Thymus (tissue), 11 donors: ENCODE measurements at regions not wholly inside any gene's neighbourhood (a gene's known extent, or its start where the extent isn't known, plus 50 kb on each side); places are given as distances from the start of the nearest gene placed in this dataset.
A peak's percentile ranks its signal among the peaks of the same experiment; 100 is the strongest.

Source experiments
- DNase-seq, 9 donors: peaks; one replicate each; pipeline ENCODE4 v3.0.0-alpha.2; 2013; ENCODE audit warnings: low spot score in 9 of 9, low read depth in 6 of 9, missing footprints in 1 of 9
- H3K27ac ChIP-seq, 2 donors: one replicate each; pipeline ENCODE4 v1.5.1; 2013; ENCODE audit warnings: control low read depth in 1 of 2, low read depth in 1 of 2, low read length in 1 of 2, mild to moderate bottlenecking in 1 of 2, moderate library complexity in 1 of 2
- H3K27me3 ChIP-seq, 2 donors: one replicate each; pipeline ENCODE4 v1.5.1; 2013; ENCODE audit warnings: low read length in 1 of 2; ENCODE audit not compliant: control insufficient read depth in 2 of 2, insufficient read depth in 1 of 2
- H3K36me3 ChIP-seq, 2 donors: one replicate each; pipeline ENCODE4 v1.5.1; 2013; ENCODE audit warnings: low read length in 1 of 2, mild to moderate bottlenecking in 1 of 2, moderate library complexity in 1 of 2; ENCODE audit not compliant: control insufficient read depth in 2 of 2, insufficient read depth in 2 of 2
- H3K4me1 ChIP-seq, 2 donors: one replicate each; pipeline ENCODE4 v1.5.1; 2013; ENCODE audit warnings: low read length in 2 of 2; ENCODE audit not compliant: control insufficient read depth in 2 of 2, insufficient read depth in 2 of 2
- H3K4me3 ChIP-seq, 2 donors: one replicate each; pipeline ENCODE4 v1.5.1; 2013; ENCODE audit warnings: low read length in 2 of 2, control low read depth in 1 of 2, mild to moderate bottlenecking in 1 of 2
- H3K9me3 ChIP-seq, 2 donors: one replicate each; pipeline ENCODE4 v1.5.1; 2013; ENCODE audit warnings: low read length in 1 of 2, mild to moderate bottlenecking in 1 of 2; ENCODE audit not compliant: control insufficient read depth in 2 of 2, insufficient read depth in 1 of 2
- WGBS: extraction: QIAGEN DNeasy Blood & Tissue Kit; methylation state at CpG from one replicate; pipeline ENCODE4 v1.1.7; 2013; 5-methylcytosine and 5-hydroxymethylcytosine counted together
- donor health status: healthy.

DNA sequence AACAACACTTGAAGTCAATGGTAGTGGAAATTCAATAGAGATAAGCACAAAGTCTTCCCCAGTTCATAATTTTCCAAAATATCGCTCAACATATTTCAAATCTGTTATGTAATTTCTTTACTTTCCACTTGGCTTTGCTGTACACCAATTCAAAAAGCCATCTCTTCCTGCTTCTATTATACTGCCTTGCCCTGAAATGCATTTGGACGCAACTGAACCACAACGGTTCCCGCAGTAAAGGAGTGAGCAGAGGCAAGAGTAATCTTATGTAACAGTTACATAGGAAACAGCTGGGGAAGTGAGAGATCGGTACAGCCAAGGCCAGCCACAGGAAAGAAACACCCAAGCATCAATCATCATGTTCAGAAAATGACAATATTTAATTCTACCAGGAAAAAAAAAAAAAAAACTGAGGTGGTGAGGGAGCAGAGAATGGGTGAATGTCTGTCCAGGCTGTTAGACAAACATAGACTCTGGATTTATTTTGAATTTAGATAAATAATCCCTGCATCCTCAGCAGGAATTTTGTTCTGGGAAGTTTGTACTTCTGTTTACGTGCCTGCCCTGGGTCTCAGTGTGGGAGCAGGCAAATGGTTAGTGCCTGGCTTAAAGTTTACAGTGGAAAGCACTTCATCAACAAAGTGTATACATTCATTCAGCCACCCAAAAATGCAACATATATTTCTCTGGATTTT lies 392.2 kb downstream of the ETS1 start:
- Histone ChIP-seq H3K27ac (peak overlapping the region in 1 of 2 donors; percentile 15), H3K27me3 (no peaks in the 10 kb centered on the region), H3K4me1 (peaks cover 9 to 19% of the 10 kb centered on the region in 2 donors), H3K9me3 (no peaks in the 10 kb centered on the region), H3K36me3 (no peaks in the 10 kb centered on the region), H3K4me3 (no peak overlapping the region)
- peak; percentile 37 to 86 (median 58) for DNase-seq
- 10% methylated on average over 6 of the region's 6 CpGs for WGBS

DNA sequence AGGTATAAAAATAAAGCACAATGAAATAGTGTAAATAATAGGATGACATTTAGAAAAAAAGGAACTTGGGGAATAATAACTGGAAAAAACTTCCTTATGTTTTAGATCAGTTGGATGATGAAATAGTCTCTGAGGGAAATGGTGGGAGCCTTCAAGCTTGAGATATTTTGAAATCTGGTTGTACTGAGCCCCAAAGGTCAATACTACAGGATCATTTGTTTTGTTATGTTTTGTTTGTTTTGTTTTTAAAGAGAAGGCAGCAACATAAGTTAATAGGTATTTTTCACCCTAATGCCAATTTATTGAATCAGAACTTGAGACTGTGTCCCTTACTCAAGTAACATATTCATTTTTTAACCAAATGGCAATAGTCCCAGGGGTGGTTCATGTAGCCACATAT lies 393.1 kb downstream of the ETS1 start:
- Histone ChIP-seq H3K36me3 (no peaks in the 10 kb centered on the region), H3K4me3 (no peak overlapping the region), H3K9me3 (no peaks in the 10 kb centered on the region), H3K27ac (no peak overlapping the region), H3K27me3 (no peaks in the 10 kb centered on the region), H3K4me1 (peaks cover 11 to 25% of the 10 kb centered on the region in 2 donors)
- no peak for DNase-seq

GRCh38 chr11:128193615-128194014 lies 393.7 kb downstream of the ETS1 start:
- WGBS = 14% methylated on average over 4 of the region's 4 CpGs
- Histone ChIP-seq H3K4me1 (peaks cover 11 to 25% of the 10 kb centered on the region in 2 donors), H3K27ac (no peak overlapping the region)

DNA sequence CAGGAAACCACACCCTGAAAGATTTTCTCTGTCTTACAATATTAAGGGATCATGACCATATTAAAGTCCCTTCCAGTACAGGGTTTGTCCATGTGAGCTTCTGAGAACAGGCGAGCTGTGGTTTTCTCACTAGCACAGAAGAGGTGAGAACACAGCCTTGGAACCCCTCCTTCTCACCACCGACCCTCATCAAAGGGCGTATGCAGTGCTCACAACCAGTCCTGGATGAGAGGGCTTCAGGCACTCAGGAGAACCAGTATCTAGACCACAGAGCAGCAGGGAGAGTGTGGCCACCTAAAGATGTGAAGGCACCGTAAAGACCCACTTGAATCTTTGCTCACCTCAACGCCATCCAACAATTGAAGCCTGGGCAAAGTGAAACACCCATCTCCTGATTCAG lies 397.0 kb downstream of the ETS1 start:
- H3K27ac ChIP-seq = peak overlapping the region in 1 of 2 donors; percentile 3
- H3K4me1 ChIP-seq = peaks cover 11 to 34% of the 10 kb centered on the region in 2 donors
- no peak overlapping the region for H3K4me3 ChIP-seq
- peaks cover 0 to under 1% of the 10 kb centered on the region in 2 donors for H3K9me3 ChIP-seq
- WGBS = 24% methylated on average over 5 of the region's 5 CpGs
- DNase-seq = peak in 3 of 9 donors; percentile 38 to 63 (median 56)
- H3K36me3 ChIP-seq = no peaks in the 10 kb centered on the region
- no peaks in the 10 kb centered on the region for H3K27me3 ChIP-seq

More at GRCh38 chr11:128193615-128194014, 393.7 kb downstream of the ETS1 start:
- Histone ChIP-seq H3K36me3 (no peaks in the 10 kb centered on the region), H3K4me3 (no peak overlapping the region), H3K27me3 (no peaks in the 10 kb centered on the region), H3K9me3 (no peaks in the 10 kb centered on the region)
- peak in 1 of 9 donors; percentile 35 for DNase-seq

DNA sequence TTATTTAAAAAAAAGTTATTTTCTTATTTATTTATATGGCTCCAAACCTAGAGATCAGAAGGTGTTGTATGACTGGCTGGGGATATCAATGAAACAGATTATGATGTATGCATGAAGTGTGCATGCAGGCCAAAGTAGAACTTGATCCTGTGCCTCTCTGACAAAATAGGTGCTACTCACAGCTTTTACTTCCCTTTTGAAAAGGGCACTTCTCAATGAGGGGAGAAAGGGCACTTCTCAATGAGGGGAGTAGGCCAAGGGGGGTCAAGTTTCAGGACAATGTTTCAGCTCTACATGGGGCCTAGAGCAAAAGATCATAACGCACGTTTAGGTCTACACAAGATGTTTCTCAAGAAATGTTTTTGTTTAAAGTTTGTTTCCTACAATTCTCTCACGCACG lies 397.5 kb downstream of the ETS1 start:
- peaks cover 11 to 31% of the 10 kb centered on the region in 2 donors for H3K4me1 ChIP-seq
- H3K9me3 ChIP-seq = peaks cover 0 to 5% of the 10 kb centered on the region in 2 donors
- H3K27me3 ChIP-seq = no peaks in the 10 kb centered on the region
- no peak overlapping the region for H3K4me3 ChIP-seq
- peak overlapping the region in 1 of 2 donors; percentile 32 for H3K27ac ChIP-seq
- no peak for DNase-seq
- no peaks in the 10 kb centered on the region for H3K36me3 ChIP-seq
- 45% methylated on average over 4 of the region's 4 CpGs for WGBS

DNA sequence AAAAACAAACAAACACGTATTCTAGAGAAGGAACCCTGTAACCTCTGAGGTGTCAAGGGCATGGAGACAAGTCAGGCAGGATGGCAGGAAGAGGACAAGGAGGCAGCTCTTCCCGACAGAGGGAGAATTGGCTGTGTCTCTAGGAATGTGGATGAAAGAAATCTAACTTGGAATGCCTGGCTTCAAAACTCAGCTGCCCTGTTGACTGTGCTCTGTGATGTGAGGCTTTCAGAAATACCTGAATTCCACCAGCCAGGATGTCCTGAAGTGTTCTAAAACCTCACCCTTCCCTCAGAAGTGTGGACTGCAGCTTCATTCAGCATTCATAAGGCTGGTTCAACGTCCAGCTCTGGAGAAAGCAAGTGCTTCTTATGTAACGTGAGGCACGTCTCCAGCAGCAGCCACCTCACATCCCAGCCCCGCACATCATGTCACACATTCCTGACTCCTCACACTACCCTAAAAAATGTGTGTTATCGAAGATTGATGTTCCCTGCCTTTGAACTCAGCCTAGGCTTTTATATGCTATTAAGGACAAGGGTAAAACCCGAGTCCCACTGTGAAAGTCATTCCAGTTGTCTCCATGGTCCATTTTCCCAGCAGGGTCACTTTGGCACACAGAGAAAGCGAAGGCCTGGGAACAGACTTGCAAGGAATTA lies 398.9 kb downstream of the ETS1 start:
- H3K4me1 ChIP-seq = peaks cover 5 to 23% of the 10 kb centered on the region in 2 donors
- no peaks in the 10 kb centered on the region for H3K36me3 ChIP-seq
- H3K9me3 ChIP-seq = peaks cover 0 to 7% of the 10 kb centered on the region in 2 donors
- no peak overlapping the region for H3K27ac ChIP-seq
- DNase-seq = no peak
- WGBS = 95% methylated on average over 9 of the region's 9 CpGs
- no peaks in the 10 kb centered on the region for H3K27me3 ChIP-seq
- no peak overlapping the region for H3K4me3 ChIP-seq

DNA sequence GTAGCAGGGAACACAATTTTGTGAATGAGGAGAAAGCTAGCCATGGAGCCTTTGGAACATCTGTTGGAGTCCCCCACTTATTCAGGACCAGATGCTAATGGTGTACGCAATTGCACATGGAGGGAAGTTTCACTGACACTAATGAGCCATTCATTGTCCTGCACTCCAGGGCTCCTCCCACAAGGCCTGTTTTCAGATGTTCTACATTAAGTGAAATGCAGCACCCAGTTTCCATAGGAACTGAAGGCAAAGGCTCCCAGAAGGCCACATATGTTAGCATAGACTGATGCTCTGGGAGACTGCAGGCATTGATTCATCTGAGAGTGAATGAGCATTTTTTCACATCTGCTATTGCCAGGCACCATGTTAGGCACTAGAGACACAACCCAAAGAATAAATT lies 399.5 kb downstream of the ETS1 start:
- H3K36me3 ChIP-seq = no peaks in the 10 kb centered on the region
- peaks cover 5 to 23% of the 10 kb centered on the region in 2 donors for H3K4me1 ChIP-seq
- H3K9me3 ChIP-seq = peaks cover 0 to 7% of the 10 kb centered on the region in 2 donors
- H3K27me3 ChIP-seq = no peaks in the 10 kb centered on the region
- WGBS = 98% methylated on average over 1 of the region's 1 CpG
- H3K4me3 ChIP-seq = no peak overlapping the region
- no peak for DNase-seq
- H3K27ac ChIP-seq = no peak overlapping the region

DNA sequence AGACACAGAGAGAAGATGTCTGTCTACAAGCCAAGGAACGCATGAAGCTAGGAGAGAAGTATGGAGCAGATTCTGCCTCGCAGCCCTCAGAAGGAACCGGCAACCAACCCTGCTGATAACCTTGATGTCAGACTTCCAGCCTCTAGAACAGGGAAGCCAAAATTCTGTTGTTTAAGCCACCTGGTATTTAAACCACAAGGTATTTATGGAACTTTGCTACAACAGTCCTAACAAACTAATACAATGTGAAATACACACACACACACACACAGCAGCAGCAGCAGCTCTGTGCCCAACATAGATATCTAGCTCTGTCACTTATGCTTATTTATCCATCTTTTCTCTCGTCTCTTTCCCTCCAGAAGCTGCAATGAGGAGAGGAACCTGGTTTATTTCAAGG lies 400.0 kb downstream of the ETS1 start:
- peaks cover 0 to 7% of the 10 kb centered on the region in 2 donors for H3K9me3 ChIP-seq
- DNase-seq = no peak
- no peak overlapping the region for H3K4me3 ChIP-seq
- no peaks in the 10 kb centered on the region for H3K27me3 ChIP-seq
- no peak overlapping the region for H3K27ac ChIP-seq
- H3K36me3 ChIP-seq = no peaks in the 10 kb centered on the region
- 53% methylated on average over 4 of the region's 4 CpGs for WGBS
- peaks cover 5 to 23% of the 10 kb centered on the region in 2 donors for H3K4me1 ChIP-seq

- no peak for DNase-seq
Measured at GRCh38 chr11:128184981-128185380, 402.4 kb downstream of the ETS1 start.

More at GRCh38 chr11:128184981-128185380, 402.4 kb downstream of the ETS1 start:
- 85% methylated on average over 7 of the region's 7 CpGs for WGBS
- H3K27ac ChIP-seq = no peak overlapping the region
- peaks cover 0 to 7% of the 10 kb centered on the region in 2 donors for H3K9me3 ChIP-seq
- no peaks in the 10 kb centered on the region for H3K36me3 ChIP-seq
- peaks cover 0 to 20% of the 10 kb centered on the region in 2 donors for H3K4me1 ChIP-seq
- no peak overlapping the region for H3K4me3 ChIP-seq
- no peaks in the 10 kb centered on the region for H3K27me3 ChIP-seq
